ENCODE measurements at regions not wholly inside any gene's neighbourhood (a gene's known extent, or its start where the extent isn't known, plus 50 kb on each side); places are given as distances from the start of the nearest gene placed in this dataset.

DNA sequence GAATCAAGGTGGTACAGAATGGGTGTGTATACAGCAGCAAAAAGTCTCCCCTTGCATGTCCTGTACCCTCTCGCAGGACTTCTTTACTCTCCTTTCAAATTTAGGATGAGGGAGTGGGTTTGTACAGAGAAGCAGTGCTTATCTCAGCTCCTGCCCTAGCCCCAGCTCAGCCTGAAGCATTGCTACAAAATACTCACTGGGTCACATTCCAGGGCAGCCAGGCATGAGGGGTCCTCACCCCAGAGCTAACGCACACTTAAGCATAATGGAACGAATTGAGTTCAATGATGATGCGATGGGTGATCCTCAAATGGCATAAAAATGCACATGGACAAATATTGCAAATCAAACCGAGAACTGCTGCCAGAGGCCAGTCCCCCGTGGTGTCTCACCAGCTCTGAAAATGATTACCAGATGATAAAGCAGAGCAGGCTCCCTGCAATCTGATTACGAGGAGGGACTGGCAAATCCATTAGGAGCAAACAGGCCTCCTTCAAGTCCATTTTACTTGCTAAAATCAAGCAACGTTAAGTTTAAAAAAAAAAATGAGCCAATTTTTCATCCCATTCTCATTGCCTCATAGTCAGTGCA lies 231.6 kb upstream of the TAS2R1 start:
- no peak for FAIRE-seq

GRCh38 chr5:9859808-9860207 lies 229.7 kb upstream of the TAS2R1 start:
- FAIRE-seq, result peak; percentile 53
- no peak for DNase-seq (ENCODE audit: low spot score)

More for the DNA sequence above, 231.6 kb upstream of the TAS2R1 start:
- DNase-seq (ENCODE audit: low spot score), result no peak

- DNase-seq (ENCODE audit: low spot score), result no peak
- no peak for FAIRE-seq
Observed at GRCh38 chr5:9858043-9858442, 227.9 kb upstream of the TAS2R1 start.

DNA sequence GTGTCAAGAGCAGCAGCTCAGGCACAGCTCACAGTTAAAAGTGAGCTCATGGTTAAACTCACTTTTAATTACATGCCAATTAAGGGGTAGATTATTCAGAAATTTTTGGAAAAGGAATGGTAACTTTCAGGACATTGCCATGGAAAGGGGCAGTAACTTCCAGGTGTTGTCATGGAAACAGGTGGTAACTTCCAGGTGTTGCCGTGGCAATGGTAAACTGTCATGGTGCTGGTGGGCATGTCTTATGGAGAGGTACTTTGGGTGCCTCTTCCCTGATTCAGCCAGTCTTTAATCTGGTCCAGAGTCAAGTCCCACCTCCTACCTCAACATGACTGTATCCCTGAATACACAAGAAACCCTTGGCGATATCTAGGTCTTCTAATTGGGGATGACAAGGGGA lies 223.2 kb upstream of the TAS2R1 start:
- DNase-seq (ENCODE audit: low spot score) (no peak), FAIRE-seq (no peak)

DNA sequence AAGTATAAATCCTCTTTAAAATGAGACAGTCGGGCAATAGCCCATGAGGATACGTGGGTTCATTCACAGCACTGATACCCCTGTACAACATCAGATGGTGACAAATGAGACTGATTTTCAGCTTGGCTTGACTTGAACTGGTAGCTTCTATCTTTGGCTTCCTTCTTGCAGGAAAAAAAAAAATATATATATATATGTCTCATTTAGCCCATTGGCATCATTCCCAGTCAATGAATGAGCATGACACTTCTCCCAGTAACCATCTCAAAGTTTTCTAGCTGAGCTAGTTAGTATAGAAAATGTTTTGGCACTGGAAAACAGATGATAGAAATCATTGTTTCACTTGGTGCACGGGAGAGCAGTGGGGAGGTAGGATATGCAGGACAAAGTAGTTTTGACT lies 222.5 kb upstream of the TAS2R1 start:
- FAIRE-seq (no peak), DNase-seq (ENCODE audit: low spot score) (no peak)

DNA sequence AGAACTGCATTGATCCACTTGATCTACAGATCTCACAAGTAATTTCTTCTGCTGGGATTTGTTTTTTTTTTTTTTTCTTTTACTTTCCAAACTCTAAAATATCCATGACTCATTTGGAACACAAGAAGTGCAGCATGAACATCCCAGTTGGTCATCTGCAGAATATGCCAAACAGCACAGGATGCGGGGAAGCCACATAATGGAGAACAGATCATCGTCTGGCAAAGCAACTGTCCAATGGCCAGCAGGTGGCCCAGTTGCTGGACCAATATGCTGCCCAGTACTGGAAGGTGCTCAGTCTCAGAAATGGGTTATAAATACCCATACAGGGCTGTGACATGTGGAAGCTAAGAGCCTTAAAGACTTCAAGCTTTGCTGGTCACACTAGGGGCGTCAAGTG lies 221.3 kb upstream of the TAS2R1 start:
- FAIRE-seq, result no peak
- peak; percentile 53 for DNase-seq (ENCODE audit: low spot score)

GRCh38 chr5:9850456-9850855 lies 220.3 kb upstream of the TAS2R1 start:
- FAIRE-seq, result no peak
- DNase-seq (ENCODE audit: low spot score), result no peak

GRCh38 chr5:9847631-9848030 lies 217.5 kb upstream of the TAS2R1 start:
- DNase-seq (ENCODE audit: low spot score), result no peak

GRCh38 chr5:9845185-9845584 lies 215.0 kb upstream of the TAS2R1 start:
- FAIRE-seq, result no peak
- DNase-seq (ENCODE audit: low spot score), result no peak

More at GRCh38 chr5:9847631-9848030, 217.5 kb upstream of the TAS2R1 start:
- FAIRE-seq, result no peak

- FAIRE-seq (no peak), DNase-seq (ENCODE audit: low spot score) (no peak)
Observed at GRCh38 chr5:9841516-9842170, 211.5 kb upstream of the TAS2R1 start.

DNA sequence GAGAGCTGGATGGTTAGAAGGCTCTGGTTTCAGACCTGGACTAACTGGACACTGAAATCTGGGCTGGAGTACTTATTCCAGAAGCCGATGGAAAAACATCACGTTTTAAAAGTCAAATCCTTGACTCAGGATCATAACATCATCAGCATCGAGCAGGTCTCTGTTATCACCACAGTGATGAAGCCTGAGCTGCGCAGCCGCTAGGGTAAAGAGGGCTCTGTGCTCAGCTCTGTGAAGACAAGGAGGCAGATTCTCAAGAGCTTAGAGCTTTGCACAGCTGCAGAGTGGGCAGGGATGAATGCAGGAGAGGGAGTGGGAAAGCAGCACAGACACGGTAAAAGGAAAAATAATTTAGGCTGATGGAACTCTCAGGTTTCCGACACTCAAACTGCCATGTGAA lies 208.8 kb upstream of the TAS2R1 start:
- DNase-seq (ENCODE audit: low spot score) (no peak), FAIRE-seq (no peak)

GRCh38 chr5:9834871-9835770 lies 205.0 kb upstream of the TAS2R1 start:
- FAIRE-seq, result no peak
- no peak for DNase-seq (ENCODE audit: low spot score)

- DNase-seq (ENCODE audit: low spot score) (no peak), FAIRE-seq (no peak)
Observed at GRCh38 chr5:9833871-9834270, 203.7 kb upstream of the TAS2R1 start.

DNA sequence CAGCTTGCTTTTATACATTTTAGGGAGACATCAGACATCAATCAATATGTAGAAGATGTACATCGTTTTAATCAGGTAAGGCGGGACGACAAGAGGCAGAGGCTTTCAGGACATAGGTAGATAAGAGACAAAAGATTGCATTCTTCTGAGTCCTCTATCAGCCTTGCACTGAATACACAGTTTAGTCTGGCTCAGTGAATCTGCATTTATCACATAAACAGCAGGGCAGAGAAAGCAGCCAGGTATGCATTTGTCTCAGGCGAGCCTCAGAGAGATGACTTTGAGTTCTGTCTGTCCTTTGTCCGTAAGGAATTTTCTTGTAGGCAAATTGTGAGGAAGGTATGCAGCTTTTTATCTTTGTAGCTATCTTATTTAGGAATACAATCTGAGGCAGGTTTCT lies 202.8 kb upstream of the TAS2R1 start:
- no peak for FAIRE-seq

DNA sequence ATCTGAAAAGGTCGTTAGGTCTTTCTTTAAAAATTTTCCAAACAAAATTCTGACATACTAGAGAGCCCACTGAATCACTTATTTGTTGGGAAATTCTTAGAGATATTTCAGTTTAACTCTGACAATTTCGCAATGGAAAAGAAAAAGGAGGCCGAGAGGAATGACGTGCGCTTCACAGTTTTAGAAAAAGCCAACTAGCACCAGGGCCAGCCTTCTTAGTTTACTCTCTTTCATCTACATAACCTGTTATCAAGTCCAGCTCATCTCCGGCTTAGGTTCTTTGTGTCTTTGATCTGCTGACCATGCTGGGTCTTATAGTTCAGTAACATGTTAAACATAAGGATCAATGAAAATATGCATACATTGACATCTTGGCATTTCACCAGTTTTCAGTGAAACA lies 201.7 kb upstream of the TAS2R1 start:
- FAIRE-seq (no peak), DNase-seq (ENCODE audit: low spot score) (no peak)

More for the DNA sequence above, 202.8 kb upstream of the TAS2R1 start:
- no peak for DNase-seq (ENCODE audit: low spot score)

GRCh38 chr5:9830184-9830583 lies 200.0 kb upstream of the TAS2R1 start:
- DNase-seq (ENCODE audit: low spot score), result no peak
- FAIRE-seq, result no peak

DNA sequence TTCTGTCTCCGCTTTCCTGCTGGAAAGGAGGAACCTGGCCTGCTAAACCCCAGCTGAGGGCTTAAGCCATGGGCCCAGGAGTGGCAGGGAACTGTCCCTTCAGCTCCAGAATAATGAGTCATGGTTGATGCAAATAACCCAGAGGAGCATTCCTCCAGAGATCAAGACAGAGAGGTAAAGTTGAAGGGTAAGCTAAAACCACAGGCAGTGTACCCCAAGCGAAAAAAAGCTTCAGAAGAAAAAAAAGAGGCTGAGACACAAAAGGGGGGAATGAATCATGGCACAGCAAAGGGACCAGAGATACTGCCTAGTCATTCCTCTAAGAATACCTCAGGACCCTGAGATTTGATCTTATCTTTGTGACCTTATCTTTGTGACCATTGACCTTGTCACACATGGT lies 199.5 kb upstream of the TAS2R1 start:
- DNase-seq (ENCODE audit: low spot score) (no peak), FAIRE-seq (no peak)

- DNase-seq (ENCODE audit: low spot score) (no peak), FAIRE-seq (no peak)
Observed at GRCh38 chr5:9820691-9821449, 190.7 kb upstream of the TAS2R1 start.

DNA sequence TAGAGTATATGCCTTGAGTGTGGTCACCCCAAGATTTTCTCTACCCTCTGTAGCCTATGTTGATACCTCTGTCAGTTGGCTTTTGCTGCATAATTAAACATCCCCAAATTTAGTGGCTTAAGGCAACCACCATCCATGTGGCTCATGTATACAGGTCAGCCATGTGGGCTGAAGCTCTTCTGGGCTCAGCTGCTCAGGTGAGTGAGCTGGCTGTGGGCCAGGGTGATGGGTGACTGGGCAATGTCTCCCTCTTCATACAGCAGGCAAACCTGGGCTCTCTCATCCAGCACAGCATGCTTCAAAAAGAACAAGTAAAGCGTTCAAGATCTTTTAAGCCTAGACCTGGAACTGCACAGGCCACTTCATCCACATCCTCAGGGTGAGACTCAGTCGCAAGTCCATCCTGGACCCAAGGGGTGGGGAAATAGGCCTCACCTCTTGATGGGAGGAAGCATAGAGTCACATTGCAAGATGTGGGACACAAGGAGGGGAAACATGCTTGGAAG lies 188.2 kb upstream of the TAS2R1 start:
- DNase-seq (ENCODE audit: low spot score), result no peak
- FAIRE-seq, result peak; percentile 37

DNA sequence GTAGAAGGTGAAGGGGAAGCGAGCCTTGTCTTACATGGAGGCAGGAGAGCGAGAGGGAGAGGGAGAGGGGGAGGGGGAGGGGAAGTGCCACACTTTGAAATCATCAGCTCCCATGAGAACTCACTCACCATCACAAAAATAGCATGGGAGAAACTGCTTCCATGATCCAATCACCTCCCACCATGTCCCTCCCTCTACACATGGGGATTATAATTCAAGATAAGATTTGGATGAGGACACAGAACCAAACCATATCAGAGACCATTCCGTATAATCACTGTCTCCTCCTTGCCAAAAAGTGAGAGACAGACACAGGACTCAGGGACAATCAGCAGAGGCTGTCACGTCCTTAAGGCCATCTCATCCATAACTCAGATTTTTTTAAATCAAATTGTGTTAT lies 187.7 kb upstream of the TAS2R1 start:
- FAIRE-seq (no peak), DNase-seq (ENCODE audit: low spot score) (no peak)

DNA sequence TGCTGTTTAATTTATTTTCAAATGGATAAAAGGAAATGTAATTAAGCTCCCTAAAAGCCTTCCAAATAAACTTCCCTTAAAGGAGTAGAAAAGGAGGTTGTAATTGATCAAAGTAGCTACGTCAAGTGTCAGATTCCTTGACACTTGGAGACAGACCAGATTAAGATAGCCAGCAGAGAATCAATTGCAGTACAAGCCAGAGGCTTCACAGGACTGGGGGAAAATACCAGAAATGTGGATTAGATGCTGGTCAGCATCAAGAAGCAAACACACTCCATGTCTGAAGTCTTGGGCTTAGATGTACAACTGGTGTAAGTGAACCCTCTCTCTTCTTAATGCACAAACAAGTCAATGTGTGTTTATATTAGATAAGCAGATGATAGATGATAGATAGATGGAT lies 184.9 kb upstream of the TAS2R1 start:
- no peak for FAIRE-seq
- no peak for DNase-seq (ENCODE audit: low spot score)

Data from urothelium cell line (cell line).